B cell (primary cell): ENCODE measurements at regions not wholly inside any gene's neighbourhood (a gene's known extent, or its start where the extent isn't known, plus 50 kb on each side); places are given as distances from the start of the nearest gene placed in this dataset.

ENCODE experiments used
- ATAC-seq: fragments of 200-7000 bp; cut with Tn5 transposase; one replicate; pipeline ENCODE4 v1.10.0; 2021; ENCODE audit warnings: low read depth, mild to moderate bottlenecking, moderate number of reproducible peaks, moderate library complexity
- CTCF ChIA-PET: fragments of 350-600 bp; sonication (Branson Sonifier 250); formaldehyde crosslinking; loops from one replicate; lab custom pipeline; 2021; ENCODE audit warnings: antibody characterized with exemption, inconsistent platforms; lab: Charles Lee
- POLR2A ChIA-PET: fragments of 350-600 bp; sonication (Branson Sonifier 250); formaldehyde crosslinking; loops from one replicate; lab custom pipeline; 2021; ENCODE audit warnings: antibody characterized with exemption; lab: Charles Lee
- DNase-seq: peaks from one replicate; pipeline ENCODE4 v3.0.0; 2013
- H2AFZ ChIP-seq: 2 replicates; pipeline ENCODE4 v1.6.1; 2012; ENCODE audit warnings: mild to moderate bottlenecking, low read depth, low read length; ENCODE audit not compliant: insufficient read depth, poor library complexity, severe bottlenecking
- H3K27ac ChIP-seq, 2 donors: 1 replicate in 1 of 2; 2 replicates in 1 of 2; pipeline ENCODE4 v1.5.1; 2012 to 2013; ENCODE audit warnings: low read length in 2 of 2, mild to moderate bottlenecking in 2 of 2, moderate library complexity in 1 of 2
- H3K27me3 ChIP-seq, 4 experiments: fragments of 200-600 bp in 1 of 4; sonication (generic) in 1 of 4; replicated peaks in 1 of 4; 1 replicate in 2 of 4; 2 replicates in 2 of 4; pipeline versions ENCODE4 v1.6.1 to v1.7.0; 2013 to 2016; ENCODE audit warnings: low read length in 3 of 4, mild to moderate bottlenecking in 2 of 4, mixed read lengths in 1 of 4, moderate library complexity in 1 of 4; ENCODE audit not compliant: insufficient read depth in 4 of 4, control insufficient read depth in 3 of 4; ENCODE audit errors: control extremely low read depth in 1 of 4
- H3K36me3 ChIP-seq, 2 experiments: replicated peaks in 1 of 2; 1 replicate in 1 of 2; 2 replicates in 1 of 2; pipeline versions ENCODE4 v1.6.1 to v1.7.1; 2013; ENCODE audit warnings: low read length in 1 of 2; ENCODE audit not compliant: insufficient read depth in 2 of 2, control insufficient read depth in 1 of 2; ENCODE audit errors: control extremely low read depth in 1 of 2, extremely low read depth in 1 of 2
- H3K4me1 ChIP-seq, 2 donors: fragments of 200-600 bp in 1 of 2; sonication (generic) in 1 of 2; 1 replicate in 1 of 2; 2 replicates in 1 of 2; pipeline versions ENCODE4 v1.5.1 to v1.6.1; 2013 to 2017; ENCODE audit warnings: low read length in 2 of 2; ENCODE audit not compliant: control insufficient read depth in 2 of 2, insufficient read depth in 2 of 2
- H3K4me2 ChIP-seq: replicated peaks from 2 replicates; pipeline ENCODE3; 2012; ENCODE audit warnings: mild to moderate bottlenecking, low read depth, low read length; ENCODE audit not compliant: poor library complexity, severe bottlenecking
- H3K4me3 ChIP-seq, 5 experiments: fragments of 200-600 bp in 1 of 5; sonication (generic) in 1 of 5; 1 replicate in 3 of 5; 2 replicates in 2 of 5; pipeline versions ENCODE4 v1.5.1 to v1.7.0; 2011 to 2016; ENCODE audit warnings: low read length in 4 of 5, mild to moderate bottlenecking in 4 of 5, low read depth in 2 of 5, control low read depth in 1 of 5, moderate library complexity in 1 of 5; ENCODE audit not compliant: insufficient read depth in 1 of 5; ENCODE audit errors: control extremely low read depth in 1 of 5, extremely low read depth in 1 of 5
- H3K79me2 ChIP-seq: fragments of 200-600 bp; sonication (generic); one replicate; pipeline ENCODE4 v1.6.0; 2016; ENCODE audit warnings: low read length; ENCODE audit not compliant: control insufficient read depth, insufficient read depth
- H3K9ac ChIP-seq: fragments of 200-600 bp; sonication (generic); 2 replicates; pipeline ENCODE4 v1.6.1; 2017; ENCODE audit warnings: mild to moderate bottlenecking, low read length, moderate library complexity
- H3K9me3 ChIP-seq, 3 donors: one replicate each; pipeline versions ENCODE4 v1.6.1 to v1.7.1; 2013; ENCODE audit warnings: low read length in 2 of 3; ENCODE audit not compliant: control insufficient read depth in 2 of 3, insufficient read depth in 1 of 3; ENCODE audit errors: control extremely low read depth in 1 of 3
- H4K20me1 ChIP-seq: 2 replicates; pipeline ENCODE4 v1.6.0; 2012; ENCODE audit warnings: mild to moderate bottlenecking, low read length; ENCODE audit not compliant: insufficient read depth, control insufficient read depth, poor library complexity, severe bottlenecking
- H3K27ac Mint-ChIP-seq: one replicate; pipeline ENCODE4 v1.8.0; 2021; ENCODE audit warnings: mixed read lengths
- H3K27me3 Mint-ChIP-seq: one replicate; pipeline ENCODE4 v1.8.0; 2021; ENCODE audit warnings: mixed read lengths
- H3K4me1 Mint-ChIP-seq: one replicate; pipeline ENCODE4 v1.8.0; 2021; ENCODE audit warnings: mixed read lengths
- H3K4me3 Mint-ChIP-seq: one replicate; pipeline ENCODE4 v1.8.0; 2021; ENCODE audit warnings: mixed read lengths
- H3K9me3 Mint-ChIP-seq: one replicate; pipeline ENCODE4 v1.8.0; 2022; ENCODE audit warnings: mixed read lengths; ENCODE audit not compliant: insufficient read depth
- EZH2 ChIP-seq: IDR thresholded peaks from 2 replicates; pipeline ENCODE4 v1.6.1; 2012; ENCODE audit warnings: borderline replicate concordance, low read depth, mild to moderate bottlenecking, moderate library complexity, low read length; ENCODE audit not compliant: insufficient read depth, poor library complexity, severe bottlenecking
- WGBS: methylation state at CpG from one replicate; pipeline ENCODE4 v1.1.5; 2013; ENCODE audit warnings: missing lambda C conversion rate; ENCODE audit not compliant: insufficient coverage; 5-methylcytosine and 5-hydroxymethylcytosine counted together
- intact Hi-C: fragments of 100-400 bp; cut with micrococcal nuclease; formaldehyde crosslinking; loops from one replicate; pipeline ENCODE4 v1.10.0; 2022
- TF ChIP-seq, protein P1 (sequence below): fragments of 200-600 bp; IDR thresholded peaks from one replicate; pipeline ENCODE4 v1.8.0; 2022; ENCODE audit warnings: antibody characterized with exemption, mild to moderate bottlenecking

DNA sequence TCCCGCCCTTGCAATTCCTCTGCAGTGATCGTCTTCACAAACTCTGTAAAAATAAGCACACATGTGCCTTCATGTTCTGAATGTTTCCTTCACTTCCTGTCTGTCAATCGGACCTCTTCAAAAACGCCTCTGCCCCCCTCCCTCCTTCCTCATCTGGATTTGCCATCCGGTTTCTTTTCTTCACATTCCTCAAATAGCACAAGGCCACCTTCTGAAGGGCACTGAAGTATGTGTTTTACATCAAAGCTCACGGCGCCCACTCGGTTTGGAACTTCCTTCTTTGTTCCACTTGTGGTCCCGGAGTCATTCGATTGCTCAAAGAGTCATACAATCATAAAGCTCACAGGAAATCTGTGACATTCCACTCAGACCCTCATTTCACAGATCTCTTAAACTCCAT is 758.1 kb upstream of the SALL3 start:
- H3K27me3 Mint-ChIP-seq: no peaks in the 10 kb centered on the region
- no peak overlapping the region for H3K27ac Mint-ChIP-seq
- TF ChIP-seq EZH2: no peak
- TF ChIP-seq, protein P1, sequence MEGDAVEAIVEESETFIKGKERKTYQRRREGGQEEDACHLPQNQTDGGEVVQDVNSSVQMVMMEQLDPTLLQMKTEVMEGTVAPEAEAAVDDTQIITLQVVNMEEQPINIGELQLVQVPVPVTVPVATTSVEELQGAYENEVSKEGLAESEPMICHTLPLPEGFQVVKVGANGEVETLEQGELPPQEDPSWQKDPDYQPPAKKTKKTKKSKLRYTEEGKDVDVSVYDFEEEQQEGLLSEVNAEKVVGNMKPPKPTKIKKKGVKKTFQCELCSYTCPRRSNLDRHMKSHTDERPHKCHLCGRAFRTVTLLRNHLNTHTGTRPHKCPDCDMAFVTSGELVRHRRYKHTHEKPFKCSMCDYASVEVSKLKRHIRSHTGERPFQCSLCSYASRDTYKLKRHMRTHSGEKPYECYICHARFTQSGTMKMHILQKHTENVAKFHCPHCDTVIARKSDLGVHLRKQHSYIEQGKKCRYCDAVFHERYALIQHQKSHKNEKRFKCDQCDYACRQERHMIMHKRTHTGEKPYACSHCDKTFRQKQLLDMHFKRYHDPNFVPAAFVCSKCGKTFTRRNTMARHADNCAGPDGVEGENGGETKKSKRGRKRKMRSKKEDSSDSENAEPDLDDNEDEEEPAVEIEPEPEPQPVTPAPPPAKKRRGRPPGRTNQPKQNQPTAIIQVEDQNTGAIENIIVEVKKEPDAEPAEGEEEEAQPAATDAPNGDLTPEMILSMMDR: no peak
- DNase-seq: no peak
- POLR2A ChIA-PET: no interaction called here
- H3K4me3 Mint-ChIP-seq: no peak overlapping the region
- H2AFZ ChIP-seq: no peak overlapping the region
- ATAC-seq: no peak
- H3K27ac ChIP-seq: no peak overlapping the region
- intact Hi-C loops: no loop called here
- no peak overlapping the region for H3K4me2 ChIP-seq
- H3K4me3 ChIP-seq: no peak overlapping the region
- no peaks in the 10 kb centered on the region for H3K4me1 ChIP-seq
- H3K9ac ChIP-seq: no peak overlapping the region
- peaks cover 0 to 11% (median 0%) of the 10 kb centered on the region in 3 donors for H3K9me3 ChIP-seq
- WGBS: 25% methylated on average over 10 of the region's 10 CpGs
- H4K20me1 ChIP-seq: no peaks in the 10 kb centered on the region
- CTCF ChIA-PET: no interaction called here
- H3K36me3 ChIP-seq: no peaks in the 10 kb centered on the region
- no peaks in the 10 kb centered on the region for H3K9me3 Mint-ChIP-seq
- H3K79me2 ChIP-seq: no peaks in the 10 kb centered on the region
- H3K4me1 Mint-ChIP-seq: no peaks in the 10 kb centered on the region
- H3K27me3 ChIP-seq: no peaks in the 10 kb centered on the region

DNA sequence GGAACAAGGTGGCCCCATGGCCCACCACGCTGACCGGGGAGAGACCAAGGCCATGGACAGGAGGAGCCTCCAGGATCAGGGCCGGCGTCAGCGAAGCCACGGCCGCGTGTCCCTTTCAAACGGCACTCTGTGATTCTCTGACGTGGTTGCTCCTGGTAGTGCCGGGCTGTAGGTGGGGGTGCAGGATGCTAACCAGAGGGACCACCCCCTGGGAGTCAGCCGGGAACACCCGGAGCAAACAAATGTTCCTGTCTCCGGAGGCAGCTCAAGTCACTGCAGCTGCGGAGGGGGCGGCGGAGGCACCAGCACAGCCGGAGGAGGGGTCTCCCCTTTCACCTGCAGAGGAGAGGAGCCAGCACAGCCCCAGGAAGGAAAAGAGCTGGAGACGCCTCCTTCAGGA is 750.6 kb upstream of the SALL3 start:
- ChIA-PET CTCF (no interaction called here), POLR2A (no interaction called here)
- DNase-seq (no peak), ATAC-seq (no peak)
- no peaks in the 10 kb centered on the region for H3K27me3 ChIP-seq
- no peak overlapping the region for H3K27ac ChIP-seq
- 91% methylated on average over 17 of the region's 19 CpGs for WGBS
- H3K79me2 ChIP-seq: no peaks in the 10 kb centered on the region
- no peak overlapping the region for H3K4me3 Mint-ChIP-seq
- H3K4me1 ChIP-seq: no peaks in the 10 kb centered on the region
- no peaks in the 10 kb centered on the region for H3K36me3 ChIP-seq
- H3K9me3 Mint-ChIP-seq: no peaks in the 10 kb centered on the region
- H3K4me2 ChIP-seq: no peak overlapping the region
- H2AFZ ChIP-seq: no peak overlapping the region
- H3K27ac Mint-ChIP-seq: no peak overlapping the region
- TF ChIP-seq, protein P1: no peak
- TF ChIP-seq EZH2: no peak
- no peak overlapping the region for H3K4me3 ChIP-seq
- no peaks in the 10 kb centered on the region for H3K27me3 Mint-ChIP-seq
- H3K9me3 ChIP-seq: peaks cover 0 to 32% (median 0%) of the 10 kb centered on the region in 3 donors
- H4K20me1 ChIP-seq: no peaks in the 10 kb centered on the region
- intact Hi-C loops: no loop called here
- H3K9ac ChIP-seq: no peak overlapping the region
- no peaks in the 10 kb centered on the region for H3K4me1 Mint-ChIP-seq
